MM.1S (cell line): ENCODE measurements at regions not wholly inside any gene's neighbourhood (a gene's known extent, or its start where the extent isn't known, plus 50 kb on each side); places are given as distances from the start of the nearest gene placed in this dataset.

ENCODE experiments used
- EZH2 ChIP-seq: fragments of 300-600 bp; sonication (generic); optimal IDR thresholded peaks from 2 replicates; pipeline ENCODE3; 2017; ENCODE audit warnings: low read depth, mild to moderate bottlenecking, antibody characterized with exemption, low read length, mixed read lengths
- TF ChIP-seq, protein P1 (sequence below): fragments of 300-600 bp; sonication (generic); IDR thresholded peaks from 2 replicates; pipeline ENCODE4 v1.5.1; 2016; ENCODE audit warnings: antibody characterized with exemption, low read length, mixed read lengths

GRCh38 chr4:137707102-137707620, 174.9 kb upstream of the PCDH18 start:
- TF ChIP-seq, protein P1, sequence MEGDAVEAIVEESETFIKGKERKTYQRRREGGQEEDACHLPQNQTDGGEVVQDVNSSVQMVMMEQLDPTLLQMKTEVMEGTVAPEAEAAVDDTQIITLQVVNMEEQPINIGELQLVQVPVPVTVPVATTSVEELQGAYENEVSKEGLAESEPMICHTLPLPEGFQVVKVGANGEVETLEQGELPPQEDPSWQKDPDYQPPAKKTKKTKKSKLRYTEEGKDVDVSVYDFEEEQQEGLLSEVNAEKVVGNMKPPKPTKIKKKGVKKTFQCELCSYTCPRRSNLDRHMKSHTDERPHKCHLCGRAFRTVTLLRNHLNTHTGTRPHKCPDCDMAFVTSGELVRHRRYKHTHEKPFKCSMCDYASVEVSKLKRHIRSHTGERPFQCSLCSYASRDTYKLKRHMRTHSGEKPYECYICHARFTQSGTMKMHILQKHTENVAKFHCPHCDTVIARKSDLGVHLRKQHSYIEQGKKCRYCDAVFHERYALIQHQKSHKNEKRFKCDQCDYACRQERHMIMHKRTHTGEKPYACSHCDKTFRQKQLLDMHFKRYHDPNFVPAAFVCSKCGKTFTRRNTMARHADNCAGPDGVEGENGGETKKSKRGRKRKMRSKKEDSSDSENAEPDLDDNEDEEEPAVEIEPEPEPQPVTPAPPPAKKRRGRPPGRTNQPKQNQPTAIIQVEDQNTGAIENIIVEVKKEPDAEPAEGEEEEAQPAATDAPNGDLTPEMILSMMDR = no peak
- TF ChIP-seq EZH2 = no peak
